ENCODE measurements at regions not wholly inside any gene's neighbourhood (a gene's known extent, or its start where the extent isn't known, plus 50 kb on each side); places are given as distances from the start of the nearest gene placed in this dataset.

- TF ChIP-seq CTCF (IDR thresholded peaks at IDR 0.05) (no peak), POLR2AphosphoS5 (IDR thresholded peaks at IDR 0.05) (no peak), POLR2A (IDR thresholded peaks at IDR 0.05) (no peak), EP300 (IDR thresholded peaks at IDR 0.05) (no peak)
Measured at GRCh38 chr5:103612545-103612944, 50.0 kb upstream of the NUDT12 start.

Measured in stomach (tissue), 4 donors.